T47D (cell line): ENCODE measurements at regions not wholly inside any gene's neighbourhood (a gene's known extent, or its start where the extent isn't known, plus 50 kb on each side); places are given as distances from the start of the nearest gene placed in this dataset.

Experiments
- DNase-seq, 2 experiments: peaks; one replicate each; pipeline versions ENCODE4 v3.0.0 to v3.0.0-alpha.2; 2011 to 2012; ENCODE audit warnings: low read depth in 1 of 2, low spot score in 1 of 2
- JUND ChIP-seq: IDR thresholded peaks from 2 replicates; pipeline ENCODE4 v1.6.1; 2012; ENCODE audit warnings: low read depth
- in situ Hi-C: cut with HindIII; loops from 2 replicates; pipeline ENCODE4 v1.10.0; 2016; ENCODE audit warnings: low sequenced_read_pairs, low pct_unique_long_range_greater_than_20kb

DNA sequence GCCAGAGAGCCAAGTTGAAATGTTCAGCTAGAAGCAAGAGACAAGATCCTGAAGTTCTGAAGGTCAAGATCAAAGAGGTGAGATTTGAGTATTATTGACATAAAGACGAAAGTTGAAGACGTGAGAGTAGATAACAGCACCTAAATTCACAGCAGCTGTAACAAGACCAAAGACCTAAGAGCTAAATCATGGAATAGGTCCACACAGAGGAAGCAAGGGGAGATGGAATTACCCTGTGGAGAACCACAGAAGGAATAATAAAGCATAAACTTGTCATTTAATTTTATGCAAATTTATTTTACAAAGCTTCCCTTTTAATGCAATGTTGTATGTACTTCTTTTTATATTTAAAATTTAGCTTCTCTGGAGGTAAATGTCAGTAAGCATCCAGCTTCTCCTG is 523.7 kb downstream of the NR2F1-AS1 start:
- TF ChIP-seq JUND, result no peak
- in situ Hi-C loops, result no loop called here
- no peak for DNase-seq

- no peak for DNase-seq
- in situ Hi-C loops, result no loop called here
- no peak for TF ChIP-seq JUND
These were observed 525.0 kb downstream of the NR2F1-AS1 start for GRCh38 chr5:93055971-93056370.

- no peak for DNase-seq
- in situ Hi-C loops, result no loop called here
- no peak for TF ChIP-seq JUND
These were observed 525.5 kb downstream of the NR2F1-AS1 start for GRCh38 chr5:93055561-93055960.

DNA sequence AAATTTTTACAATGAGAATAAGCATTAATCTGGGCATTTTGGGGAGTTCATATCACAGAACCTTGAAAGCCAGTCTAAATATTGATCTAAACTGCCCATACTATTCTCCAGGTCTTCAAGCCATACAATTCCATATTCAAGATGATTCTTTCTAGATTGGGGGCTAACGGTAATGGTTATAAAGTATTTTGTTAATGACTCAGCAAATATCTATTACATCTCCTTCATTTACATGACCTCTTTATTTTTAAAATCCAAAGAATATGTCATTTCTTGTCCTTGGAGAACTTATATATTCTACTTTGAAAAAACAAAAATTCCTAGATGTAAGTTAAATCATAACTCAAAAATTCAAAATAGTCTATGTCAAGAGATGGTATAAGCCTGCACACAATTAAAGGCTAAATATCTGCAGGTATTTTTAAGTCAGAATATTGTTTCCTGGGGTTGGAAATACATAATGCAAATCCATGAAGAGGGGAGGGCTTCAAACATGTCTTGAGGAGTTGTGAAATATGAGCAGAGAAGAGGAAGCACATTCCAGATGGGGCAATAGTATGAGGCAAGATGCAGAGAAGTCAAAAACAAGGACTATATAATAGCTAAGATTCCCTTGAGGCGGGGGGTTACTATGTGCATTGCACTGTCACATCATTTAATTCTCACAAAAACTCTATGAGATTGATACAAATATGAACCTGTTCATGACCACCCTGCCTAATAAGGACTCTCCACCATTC is 526.4 kb downstream of the NR2F1-AS1 start:
- DNase-seq, result no peak
- in situ Hi-C loops, result no loop called here
- no peak for TF ChIP-seq JUND

GRCh38 chr5:93053825-93054224 is 527.2 kb downstream of the NR2F1-AS1 start:
- no peak for DNase-seq
- TF ChIP-seq JUND, result no peak
- in situ Hi-C loops, result no loop called here

DNA sequence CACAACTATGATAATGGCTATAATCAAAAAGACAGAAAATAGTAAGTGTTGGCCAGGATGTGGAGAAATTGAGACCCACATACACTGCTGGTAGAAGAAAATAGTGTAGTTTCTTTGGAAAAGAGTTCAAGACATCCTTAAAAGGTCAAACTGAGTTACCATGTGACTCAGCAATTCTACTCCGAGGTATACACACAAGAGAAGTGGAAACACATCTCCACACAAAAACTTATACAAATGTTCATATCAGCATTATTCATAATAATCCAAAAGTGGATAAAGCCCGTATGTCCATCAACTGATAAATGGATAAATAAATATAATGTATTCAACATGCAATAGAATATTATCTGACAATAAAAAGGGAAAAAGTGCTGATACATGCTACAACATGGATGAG is 532.2 kb downstream of the NR2F1-AS1 start:
- in situ Hi-C loops, result no loop called here
- DNase-seq, result no peak
- TF ChIP-seq JUND, result no peak

GRCh38 chr5:93044859-93045666 is 536.0 kb downstream of the NR2F1-AS1 start:
- DNase-seq, result no peak
- in situ Hi-C loops, result no loop called here
- no peak for TF ChIP-seq JUND

GRCh38 chr5:93039888-93040287 is 541.1 kb downstream of the NR2F1-AS1 start:
- in situ Hi-C loops, result no loop called here
- no peak for TF ChIP-seq JUND
- peak in 1 of 2 experiments; percentile 83 for DNase-seq

DNA sequence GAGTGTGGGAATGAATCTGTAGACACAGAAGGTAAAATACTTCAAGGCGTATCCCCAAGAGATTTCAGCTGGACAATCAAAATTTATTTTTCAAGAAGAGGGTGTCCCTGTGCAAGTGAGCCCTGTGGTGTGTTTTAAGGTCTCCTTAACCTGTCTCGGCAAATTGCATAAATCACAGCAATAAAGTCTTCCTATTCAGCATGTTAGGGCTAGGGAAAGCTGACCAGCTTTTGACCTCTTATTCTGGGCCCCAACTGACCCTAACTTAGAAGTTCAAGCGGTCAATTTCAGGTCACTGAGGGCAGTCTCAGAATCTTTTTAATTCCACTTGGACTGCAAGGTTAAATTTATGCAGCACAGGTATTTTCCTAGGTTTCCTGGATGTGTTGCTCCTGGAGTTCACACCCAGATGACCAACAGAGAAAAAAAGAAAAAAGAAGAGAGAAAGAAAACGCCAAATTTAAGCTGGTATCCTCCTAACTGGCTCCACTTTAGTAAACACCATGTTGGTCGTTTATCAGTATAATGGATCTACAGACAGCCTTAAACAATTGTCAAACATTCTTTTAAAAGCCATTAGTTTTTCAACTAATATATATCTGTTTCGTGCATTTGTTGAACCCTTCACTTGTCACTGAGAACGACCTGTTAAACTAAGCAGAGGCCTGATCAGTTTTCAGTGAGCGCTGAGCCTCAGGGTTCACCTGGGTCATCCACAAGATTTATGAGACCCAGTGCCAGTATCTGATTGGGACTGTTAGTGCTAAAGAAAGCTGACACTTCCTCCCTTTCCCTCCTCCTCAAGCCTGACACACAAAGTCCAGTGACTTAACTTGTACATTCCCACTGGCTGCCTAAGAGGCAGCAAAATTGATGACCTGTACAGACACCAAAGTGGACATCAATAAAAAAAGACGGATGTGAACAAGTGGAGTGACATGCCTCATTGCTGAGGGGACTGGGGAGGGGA is 546.1 kb downstream of the NR2F1-AS1 start:
- no peak for TF ChIP-seq JUND
- DNase-seq, result peak in 1 of 2 experiments; percentile 34
- in situ Hi-C loops, result no loop called here

GRCh38 chr5:93022796-93023447 is 558.1 kb downstream of the NR2F1-AS1 start:
- TF ChIP-seq JUND, result no peak

DNA sequence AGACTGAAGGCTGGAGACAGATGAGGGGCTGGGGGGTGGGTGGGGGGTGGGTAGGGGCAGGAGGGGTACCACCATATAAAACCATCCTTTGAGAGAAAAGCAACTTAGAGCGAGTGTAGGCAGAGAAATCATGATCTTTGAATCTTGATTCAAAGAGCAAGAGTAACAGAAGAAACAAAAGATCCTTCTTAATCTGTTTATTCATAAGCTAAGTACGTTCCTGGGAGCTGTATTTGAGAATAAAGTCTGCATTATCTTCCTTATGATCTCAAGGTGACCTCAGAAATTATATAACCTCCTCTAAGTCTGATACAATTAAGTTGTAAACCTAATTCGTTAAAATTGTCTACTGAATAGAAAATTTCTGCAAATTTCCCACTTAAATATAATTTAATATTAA is 558.8 kb downstream of the NR2F1-AS1 start:
- in situ Hi-C loops, result no loop called here
- DNase-seq, result no peak
- TF ChIP-seq JUND, result no peak

More at GRCh38 chr5:93022796-93023447, 558.1 kb downstream of the NR2F1-AS1 start:
- in situ Hi-C loops, result no loop called here
- no peak for DNase-seq

- DNase-seq, result no peak
- TF ChIP-seq JUND, result no peak
- in situ Hi-C loops, result no loop called here
These were observed 561.1 kb downstream of the NR2F1-AS1 start for GRCh38 chr5:93019896-93020295.
